IMR-90 (cell line): ENCODE measurements at regions not wholly inside any gene's neighbourhood (a gene's known extent, or its start where the extent isn't known, plus 50 kb on each side); places are given as distances from the start of the nearest gene placed in this dataset.
A peak's percentile ranks its signal among the peaks of the same experiment; 100 is the strongest.

Source experiments
- ATAC-seq: fragments of 200-7000 bp; cut with Tn5 transposase; 2 replicates; pipeline ENCODE4 v1.9.1; 2020; ENCODE audit warnings: low read depth, mild to moderate bottlenecking, moderate library complexity
- BruUV-seq: library from RNA; stranded (reverse); fragments of 400-500 nt; replicated peaks from 2 replicates; lab custom pipeline; 2021; lab: Mats Ljungman, UMichigan
- CTCF ChIA-PET: fragments of 300-600 bp; formaldehyde crosslinking; extraction: SDS; loops from one replicate; lab custom pipeline; 2021; ENCODE audit warnings: antibody characterized with exemption; lab: Yijun Ruan, JAX
- POLR2A ChIA-PET: fragments of 300-600 bp; sonication (Branson Sonifier 250); formaldehyde crosslinking; loops from one replicate; lab custom pipeline; 2022; ENCODE audit warnings: antibody characterized with exemption; ENCODE audit not compliant: unreplicated experiment; lab: Charles Lee
- DNase-seq: peaks from one replicate; pipeline ENCODE4 v3.0.0; 2013
- H2AFZ ChIP-seq: replicated peaks from 2 replicates; pipeline ENCODE3; 2013; ENCODE audit warnings: low read length, mild to moderate bottlenecking; ENCODE audit not compliant: poor library complexity
- H2AK5ac ChIP-seq: 2 replicates; pipeline ENCODE4 v1.6.1; 2013; ENCODE audit warnings: low read depth, low read length, inconsistent platforms
- H2AK9ac ChIP-seq: replicated peaks from 2 replicates; pipeline ENCODE3; 2013; ENCODE audit warnings: mild to moderate bottlenecking, low read depth, low read length, moderate library complexity; ENCODE audit not compliant: poor library complexity
- H2BK120ac ChIP-seq: 2 replicates; pipeline ENCODE4 v1.6.1; 2013; ENCODE audit warnings: low read depth, low read length, inconsistent platforms
- H2BK15ac ChIP-seq: 3 replicates; pipeline ENCODE4 v1.6.1; 2013; ENCODE audit warnings: low read depth, low read length, inconsistent platforms
- H2BK20ac ChIP-seq: 2 replicates; pipeline ENCODE4 v1.6.1; 2013; ENCODE audit warnings: low read depth, mild to moderate bottlenecking, inconsistent platforms, low read length, moderate library complexity
- H2BK5ac ChIP-seq: 2 replicates; pipeline ENCODE4 v1.6.1; 2013; ENCODE audit warnings: mild to moderate bottlenecking, low read depth, low read length, inconsistent platforms; ENCODE audit not compliant: poor library complexity, severe bottlenecking
- H3K14ac ChIP-seq: replicated peaks from 2 replicates; pipeline ENCODE4 v1.6.1; 2013; ENCODE audit warnings: low read depth, low read length, inconsistent platforms
- H3K18ac ChIP-seq: 2 replicates; pipeline ENCODE4 v1.6.1; 2013; ENCODE audit warnings: low read depth, low read length, control low read depth
- H3K23ac ChIP-seq: 2 replicates; pipeline ENCODE4 v1.6.1; 2013; ENCODE audit warnings: low read depth, low read length, inconsistent platforms
- H3K27ac ChIP-seq: 2 replicates; pipeline ENCODE4 v1.5.1; 2013; ENCODE audit warnings: mild to moderate bottlenecking, control low read depth, low read length; ENCODE audit not compliant: insufficient read depth
- H3K27me3 ChIP-seq: 2 replicates; pipeline ENCODE4 v1.6.1; 2013; ENCODE audit warnings: low read length; ENCODE audit not compliant: control insufficient read depth, insufficient read depth
- H3K36me3 ChIP-seq: 2 replicates; pipeline ENCODE4 v1.6.1; 2013; ENCODE audit warnings: low read length, mixed read lengths; ENCODE audit not compliant: control insufficient read depth, insufficient read depth
- H3K4ac ChIP-seq: 2 replicates; pipeline ENCODE4 v1.6.1; 2013; ENCODE audit warnings: low read depth, low read length, inconsistent platforms
- H3K4me1 ChIP-seq: 2 replicates; pipeline ENCODE4 v1.6.1; 2013; ENCODE audit warnings: low read length, mixed read lengths; ENCODE audit not compliant: control insufficient read depth, insufficient read depth
- H3K4me2 ChIP-seq: 2 replicates; pipeline ENCODE4 v1.6.1; 2013; ENCODE audit warnings: low read depth, mild to moderate bottlenecking, control low read depth, low read length, moderate library complexity
- H3K4me3 ChIP-seq: 2 replicates; pipeline ENCODE4 v1.5.1; 2013; ENCODE audit warnings: low read depth, mild to moderate bottlenecking, control low read depth, low read length, moderate library complexity; ENCODE audit not compliant: insufficient read depth
- H3K56ac ChIP-seq: 2 replicates; pipeline ENCODE4 v1.6.1; 2013; ENCODE audit warnings: low read length, inconsistent platforms; ENCODE audit not compliant: insufficient read depth; ENCODE audit errors: extremely low read depth
- H3K79me1 ChIP-seq, 2 experiments: 2 replicates each; pipeline ENCODE4 v1.6.1; 2013; ENCODE audit warnings: low read length in 2 of 2, inconsistent platforms in 1 of 2, low read depth in 1 of 2
- H3K9ac ChIP-seq: 2 replicates; pipeline ENCODE4 v1.6.1; 2013; ENCODE audit warnings: low read depth, low read length, control low read depth
- H3K9me1 ChIP-seq: 2 replicates; pipeline ENCODE4 v1.6.1; 2013; ENCODE audit warnings: low read length, inconsistent platforms; ENCODE audit not compliant: insufficient read depth
- H3K9me3 ChIP-seq: 2 replicates; pipeline ENCODE4 v1.6.1; 2013; ENCODE audit warnings: low read length; ENCODE audit not compliant: control insufficient read depth, insufficient read depth
- H4K20me1 ChIP-seq: 2 replicates; pipeline ENCODE4 v1.6.1; 2013; ENCODE audit warnings: low read length, inconsistent platforms; ENCODE audit not compliant: insufficient read depth
- H4K5ac ChIP-seq: 2 replicates; pipeline ENCODE4 v1.6.1; 2013; ENCODE audit warnings: mild to moderate bottlenecking, low read depth, low read length, control low read depth
- H4K8ac ChIP-seq, 2 experiments: 2 replicates each; pipeline ENCODE4 v1.6.1; 2013; ENCODE audit warnings: low read depth in 2 of 2, low read length in 2 of 2, control low read depth in 1 of 2, inconsistent platforms in 1 of 2
- H4K91ac ChIP-seq: 2 replicates; pipeline ENCODE4 v1.6.1; 2013; ENCODE audit warnings: low read depth, low read length, inconsistent platforms; ENCODE audit not compliant: insufficient read depth
- CEBPB ChIP-seq: IDR thresholded peaks from 2 replicates; pipeline ENCODE4 v1.6.1; 2012; ENCODE audit warnings: low read depth, low read length, improper control_type of control experiment
- RFX5 ChIP-seq: IDR thresholded peaks from 2 replicates; pipeline ENCODE4 v1.8.0; 2012; ENCODE audit warnings: low read depth, mild to moderate bottlenecking, low read length, moderate library complexity
- WGBS, 2 experiments: methylation state at CpG; one replicate each; pipeline versions ENCODE4 v1.1.5 to v1.1.7; 2013; ENCODE audit warnings: missing lambda C conversion rate in 2 of 2; ENCODE audit not compliant: insufficient read length in 1 of 2; ENCODE audit errors: extremely low coverage in 2 of 2; 5-methylcytosine and 5-hydroxymethylcytosine counted together
- dilution Hi-C: fragments of 300-500 bp; cut with HindIII; formaldehyde crosslinking; loops from one replicate; pipeline ENCODE4 v1.14.3; 2018; ENCODE audit warnings: low sequenced_read_pairs; ENCODE audit not compliant: unreplicated experiment
- in situ Hi-C: fragments of 300-500 bp; cut with MboI; formaldehyde crosslinking; loops from 3 replicates; pipeline ENCODE4 v1.14.3; 2019; ENCODE audit warnings: low sequenced_read_pairs, inconsistent platforms, mixed read lengths
- intact Hi-C: fragments of 100-400 bp; cut with micrococcal nuclease; formaldehyde crosslinking; loops from 2 replicates; pipeline ENCODE4 v1.10.0; 2022

GRCh38 chr12:105954951-105955931 is 183.5 kb downstream of the NUAK1 start:
- peak overlapping the region; percentile 99 for H3K18ac ChIP-seq
- in situ Hi-C loops (no loop called here), dilution Hi-C loops (no loop called here), intact Hi-C loops (no loop called here)
- H3K4me1 ChIP-seq = peaks cover 11% of the 10 kb centered on the region
- H3K27me3 ChIP-seq = no peaks in the 10 kb centered on the region
- peak overlapping the region; percentile 96 for H4K5ac ChIP-seq
- WGBS, 2 experiments = no CpG with 5 or more reads among the region's 7 CpGs
- peak overlapping the region; percentile 84 for H2BK120ac ChIP-seq
- H2AFZ ChIP-seq = peak overlapping the region; percentile 38
- H2AK9ac ChIP-seq = peak overlapping the region; percentile 58
- DNase-seq = peak; percentile 34
- no peak overlapping the region for H3K56ac ChIP-seq
- H4K91ac ChIP-seq = peak overlapping the region; percentile 51
- peak overlapping the region; percentile 89 for H3K4ac ChIP-seq
- 0 out of 2 replicates have a peak overlapping the region, but pooled peaks have one; percentile 21 for H3K4me2 ChIP-seq
- no TSS peak for BruUV-seq
- H3K9me3 ChIP-seq = no peaks in the 10 kb centered on the region
- ChIA-PET CTCF (interaction anchor here (0.7 to 1.7 kb wide), 2 partner anchors 9 to 15 kb away, joined by 4 read pairs; no protein-coding TSS in a partner anchor), POLR2A (no interaction called here)
- H3K23ac ChIP-seq = peak overlapping the region; percentile 26; the same call in 1 of the 2 replicates
- TF ChIP-seq RFX5 (no peak), CEBPB (peak; percentile 71)
- peak overlapping the region; percentile 66 for H2BK20ac ChIP-seq
- H3K4me3 ChIP-seq = no peak overlapping the region
- H3K79me1 ChIP-seq = no peaks in the 10 kb centered on the region
- H2AK5ac ChIP-seq = peak overlapping the region; percentile 71
- H3K9ac ChIP-seq = peak overlapping the region; percentile 27; the same call in 1 of the 2 replicates
- ATAC-seq = peak; percentile 66
- H4K20me1 ChIP-seq = no peaks in the 10 kb centered on the region
- peaks cover under 1% of the 10 kb centered on the region; the same call in 1 of the 2 replicates for H3K9me1 ChIP-seq
- peak overlapping the region; percentile 9 to 91; a peak in 3 of 4 replicates for H4K8ac ChIP-seq
- peak overlapping the region; percentile 84 for H2BK5ac ChIP-seq
- no peaks in the 10 kb centered on the region for H3K36me3 ChIP-seq
- peak overlapping the region; percentile 84; the same call in 2 of the 3 replicates for H2BK15ac ChIP-seq
- peak overlapping the region; percentile 86; the same call in 1 of the 2 replicates for H3K27ac ChIP-seq
- H3K14ac ChIP-seq = peak overlapping the region; percentile 85
